Stimulated activated CD4-positive, alpha-beta T cell treated with anti-CD3 and anti-CD28 coated beads, Interleukin-4, amount 100 ng/mL, for 1 hour (primary cell): ENCODE measurements at regions not wholly inside any gene's neighbourhood (a gene's known extent, or its start where the extent isn't known, plus 50 kb on each side); places are given as distances from the start of the nearest gene placed in this dataset.
"Not testable (repeated sequence)": the region's sequence is repeated elsewhere in the genome, so short reads cannot be mapped to it uniquely, and the experiment has no call there.

ENCODE experiments used
- DNase-seq: peaks from one replicate; pipeline ENCODE4 v3.0.0-alpha.2; 2020

GRCh38 chr12:125312471-125312870 lies 247.2 kb downstream of the AACS start:
- DNase-seq = no peak

GRCh38 chr12:125314051-125314755 lies 249.0 kb downstream of the AACS start:
- DNase-seq = no peak

GRCh38 chr12:125315771-125316170 lies 250.5 kb downstream of the AACS start:
- DNase-seq = no peak

GRCh38 chr12:125320177-125320576 lies 254.9 kb downstream of the AACS start:
- no peak for DNase-seq

GRCh38 chr12:125324861-125325490 lies 259.7 kb downstream of the AACS start:
- DNase-seq = no peak

- no peak for DNase-seq
Observed at GRCh38 chr12:125329239-125330102, 264.2 kb downstream of the AACS start.

GRCh38 chr12:125330645-125331341 lies 265.6 kb downstream of the AACS start:
- peak; percentile 49 for DNase-seq

GRCh38 chr12:125331342-125332052 lies 266.3 kb downstream of the AACS start:
- no peak for DNase-seq

- no peak for DNase-seq
Observed at GRCh38 chr12:125332900-125333299, 267.7 kb downstream of the AACS start.

GRCh38 chr12:125336246-125336645 lies 271.0 kb downstream of the AACS start:
- no peak for DNase-seq

- no peak for DNase-seq
Observed at GRCh38 chr12:125340791-125341190, 275.6 kb downstream of the AACS start.

GRCh38 chr12:125341422-125341821 lies 276.2 kb downstream of the AACS start:
- DNase-seq = no peak

- DNase-seq = no peak
Observed at GRCh38 chr12:125343649-125344048, 278.4 kb downstream of the AACS start.

- DNase-seq = no peak
Observed at GRCh38 chr12:125346362-125346761, 281.1 kb downstream of the AACS start.

GRCh38 chr12:125351788-125352187 lies 286.6 kb downstream of the AACS start:
- DNase-seq = no peak

GRCh38 chr12:125353002-125353401 lies 287.8 kb downstream of the AACS start:
- not testable (repeated sequence) for DNase-seq

GRCh38 chr12:125353871-125354270 lies 288.6 kb downstream of the AACS start:
- DNase-seq = no peak

GRCh38 chr12:125355614-125356013 lies 290.4 kb downstream of the AACS start:
- DNase-seq = no peak

GRCh38 chr12:125356111-125356510 lies 290.9 kb downstream of the AACS start:
- DNase-seq = no peak

GRCh38 chr12:125357561-125357960 lies 292.3 kb downstream of the AACS start:
- no peak for DNase-seq

GRCh38 chr12:125360540-125360939 lies 295.3 kb downstream of the AACS start:
- DNase-seq = no peak

- no peak for DNase-seq
Observed at GRCh38 chr12:125371033-125371432, 305.8 kb downstream of the AACS start.
